Activated T-helper 1 cell treated with anti-CD3 and anti-CD28 coated beads, Interleukin-2, amount 50 U/mL, for 16 hours (primary cell): ENCODE measurements at regions not wholly inside any gene's neighbourhood (a gene's known extent, or its start where the extent isn't known, plus 50 kb on each side); places are given as distances from the start of the nearest gene placed in this dataset.
"Not testable (repeated sequence)": the region's sequence is repeated elsewhere in the genome, so short reads cannot be mapped to it uniquely, and the experiment has no call there.

Experiments used
- DNase-seq, 2 donors: peaks; one replicate each; pipeline ENCODE4 v3.0.0-alpha.2; 2020; ENCODE audit warnings: low read depth in 1 of 2, low spot score in 1 of 2

DNA sequence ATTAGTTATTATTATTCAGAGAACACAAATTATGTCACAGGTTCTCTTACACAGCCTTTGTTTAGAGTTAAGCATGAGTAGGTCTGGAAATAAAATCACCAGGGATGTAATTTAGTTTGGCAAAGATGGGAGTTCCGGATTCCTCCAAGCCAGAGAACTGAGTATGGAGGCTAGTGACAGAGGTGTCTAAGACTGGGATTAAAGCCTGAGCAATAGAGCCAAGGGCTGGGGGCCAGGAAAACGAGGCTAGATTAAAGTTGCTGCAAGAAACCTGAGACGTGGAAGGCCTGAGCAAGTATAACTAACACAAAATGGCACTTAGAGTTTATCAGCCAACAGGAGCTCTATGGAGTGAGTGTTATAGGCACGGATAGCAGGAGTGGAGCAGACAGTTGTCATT is 381.6 kb downstream of the SRGAP2C start:
- no peak for DNase-seq

DNA sequence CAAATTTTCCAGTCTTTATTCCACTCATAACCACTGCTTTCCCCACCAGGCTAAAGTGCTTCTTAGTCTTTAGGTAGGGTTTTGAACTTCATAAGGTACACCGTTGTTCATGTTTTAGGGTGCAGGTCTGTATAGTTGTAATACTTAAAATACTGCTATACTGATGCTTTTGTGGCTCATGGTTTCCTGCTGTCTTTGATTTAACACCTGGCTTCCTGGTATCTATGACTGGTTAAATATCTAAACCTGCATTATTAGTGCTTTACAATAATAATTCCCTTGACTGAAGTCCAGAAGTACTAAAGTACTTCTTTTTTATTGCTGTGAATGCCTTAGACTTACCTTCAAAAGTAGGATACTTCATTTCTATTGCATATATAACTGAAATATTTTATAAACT is 384.7 kb downstream of the SRGAP2C start:
- DNase-seq = no peak

DNA sequence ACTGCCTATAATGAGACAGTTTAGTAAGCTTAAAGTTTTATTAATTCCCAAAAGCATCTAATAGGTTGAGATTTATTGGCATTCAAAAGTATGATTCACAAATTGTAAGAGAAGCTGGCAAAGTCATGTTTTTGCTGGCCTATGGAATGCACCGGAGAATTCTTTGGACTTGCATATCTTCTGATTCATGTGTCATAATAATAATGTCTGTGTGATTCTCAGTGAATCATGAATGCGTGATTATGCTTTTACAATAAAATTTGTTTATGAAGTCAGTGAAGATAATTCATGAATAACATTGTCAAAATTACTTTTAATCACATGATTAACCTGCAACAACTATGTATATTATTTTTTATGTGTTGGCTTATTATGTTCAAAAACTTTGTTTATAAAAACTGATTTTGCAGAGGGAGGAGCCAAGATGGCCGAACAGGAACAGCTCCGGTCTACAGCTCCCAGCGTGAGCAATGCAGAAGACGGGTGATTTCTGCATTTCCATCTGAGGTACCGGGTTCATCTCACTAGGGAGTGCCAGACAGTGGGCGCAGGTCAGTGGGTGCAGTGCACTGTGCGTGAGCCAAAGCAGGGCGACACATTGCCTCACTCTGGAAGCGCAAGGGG is 389.2 kb downstream of the SRGAP2C start:
- DNase-seq = not testable (repeated sequence)

DNA sequence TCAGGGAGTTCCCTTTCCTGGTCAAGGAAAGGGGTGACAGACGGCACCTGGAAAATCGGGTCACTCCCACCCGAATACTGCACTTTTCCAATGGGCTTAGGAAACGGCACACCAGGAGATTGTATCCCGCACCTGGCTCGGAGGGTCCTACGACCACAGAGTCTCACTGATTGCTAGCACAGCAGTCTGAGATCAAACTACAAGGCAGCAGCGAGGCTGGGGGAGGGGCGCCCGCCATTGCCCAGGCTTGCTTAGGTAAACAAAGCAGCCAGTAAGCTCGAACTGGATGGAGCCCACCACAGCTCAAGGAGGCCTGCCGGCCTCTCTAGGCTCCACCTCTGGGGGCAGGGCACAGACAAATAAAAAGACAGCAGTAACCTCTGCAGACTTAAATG is 389.7 kb downstream of the SRGAP2C start:
- DNase-seq = not testable (repeated sequence)

DNA sequence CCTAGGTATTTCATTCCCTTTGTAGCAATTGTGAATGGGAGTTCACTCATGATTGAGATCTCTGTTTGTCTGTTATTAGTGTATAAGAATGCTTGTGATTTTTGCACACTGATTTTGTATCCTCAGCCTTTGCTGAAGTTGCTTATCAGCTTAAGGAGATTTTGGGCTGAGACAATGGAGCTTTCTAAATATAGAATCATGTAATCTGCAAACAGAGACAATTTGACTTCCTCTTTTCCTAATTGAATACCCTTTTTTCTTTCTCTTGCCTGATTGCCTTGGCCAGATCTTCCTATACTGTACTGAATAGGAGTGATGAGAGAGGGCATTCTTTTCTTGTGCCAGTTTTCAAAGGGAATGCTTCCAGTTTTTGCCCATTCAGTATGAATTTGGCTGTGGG is 398.1 kb downstream of the SRGAP2C start:
- DNase-seq = not testable (repeated sequence)

DNA sequence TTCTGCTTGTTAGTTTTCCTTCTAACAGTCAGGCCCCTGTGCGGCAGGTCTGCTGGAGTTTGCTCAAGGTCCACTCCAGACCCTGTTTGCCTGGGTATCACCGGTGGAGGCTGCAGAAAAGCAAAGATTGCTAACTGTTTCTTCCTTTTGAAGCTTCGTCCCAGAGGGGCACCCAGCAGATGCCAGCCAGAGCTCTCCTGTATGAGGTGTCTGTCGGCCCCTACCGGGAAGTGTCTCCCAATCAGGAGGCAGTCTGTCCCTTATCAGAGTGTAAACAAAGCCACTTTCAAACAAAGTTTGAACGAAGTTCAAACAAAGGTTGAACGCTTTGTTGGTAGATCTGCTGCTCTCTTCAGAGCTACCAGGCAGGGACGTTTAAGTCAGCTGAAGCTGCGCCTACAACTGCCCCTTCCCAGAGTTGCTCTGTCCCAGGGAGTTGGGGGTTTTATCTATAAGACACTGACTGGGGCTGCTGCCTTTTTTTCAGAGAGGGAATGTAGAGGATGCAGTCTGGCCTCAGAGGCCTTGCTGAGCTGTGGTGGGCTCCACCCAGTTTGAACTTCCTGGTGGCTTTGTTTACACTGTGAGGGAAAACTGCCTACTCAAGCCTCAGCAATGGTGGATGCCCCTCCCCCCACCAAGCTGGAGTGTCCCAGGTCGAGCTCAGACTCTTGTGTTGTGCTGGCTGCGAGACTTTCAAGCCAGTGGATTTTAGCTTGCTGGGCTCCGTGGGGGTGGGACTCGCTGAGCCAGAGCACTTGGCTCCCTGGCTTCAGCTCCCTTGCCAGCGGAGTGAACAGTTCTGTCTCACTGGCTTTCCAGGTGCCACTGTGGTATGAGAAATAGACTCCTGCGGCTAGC is 401.8 kb downstream of the SRGAP2C start:
- DNase-seq = no peak

DNA sequence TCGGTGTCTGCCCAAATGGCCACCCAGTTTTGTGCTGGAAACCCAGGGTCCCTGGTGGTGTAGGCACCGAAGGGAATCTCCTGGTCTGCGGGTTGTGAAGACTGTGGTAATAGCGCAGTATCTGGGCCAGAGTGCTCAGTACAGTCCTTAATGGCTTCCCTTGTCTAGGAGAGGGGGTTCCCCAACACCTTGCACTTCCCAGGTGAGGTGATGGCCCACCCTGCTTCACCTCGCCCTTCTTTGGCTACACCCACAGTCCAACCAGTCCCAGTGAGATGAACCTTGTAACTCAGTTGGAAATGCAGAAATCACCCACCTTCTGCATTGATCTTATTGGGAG is 402.4 kb downstream of the SRGAP2C start:
- no peak for DNase-seq

DNA sequence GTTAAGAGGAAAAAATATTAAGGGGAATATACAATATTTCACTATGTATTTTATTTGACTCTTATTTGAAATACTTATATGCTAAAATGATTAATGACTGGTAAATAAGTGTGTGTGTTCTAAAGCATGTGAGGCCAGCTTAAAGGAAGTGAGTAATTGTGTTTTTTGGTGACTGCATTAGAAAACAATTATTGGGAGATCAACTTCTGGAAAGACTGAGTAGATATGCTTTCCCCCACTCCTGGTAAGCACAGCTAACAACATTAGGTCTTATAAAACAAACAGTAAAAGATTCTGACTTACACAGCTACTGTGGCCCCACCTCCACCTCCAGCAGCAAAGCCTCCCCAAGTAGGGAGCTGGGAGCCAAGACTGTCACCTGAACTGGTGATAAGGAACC is 403.0 kb downstream of the SRGAP2C start:
- no peak for DNase-seq

DNA sequence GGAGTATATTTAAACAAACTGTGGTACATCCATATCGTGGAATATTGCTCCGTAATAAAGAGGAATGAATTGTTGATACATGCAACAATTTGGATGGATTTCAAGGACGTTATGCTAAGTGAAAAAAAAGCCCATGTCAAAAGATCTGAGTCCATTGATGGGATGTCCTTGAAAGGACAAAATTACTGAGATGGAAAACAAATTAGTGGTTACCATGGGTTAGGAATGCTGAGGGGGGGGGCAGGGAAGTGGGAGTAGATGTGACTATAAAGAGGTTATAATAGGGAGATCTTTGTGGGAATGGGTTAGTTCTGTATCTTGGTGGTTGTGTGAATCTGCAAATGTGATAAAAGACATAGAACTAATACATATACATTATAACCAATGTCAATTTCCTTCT is 409.3 kb downstream of the SRGAP2C start:
- no peak for DNase-seq

DNA sequence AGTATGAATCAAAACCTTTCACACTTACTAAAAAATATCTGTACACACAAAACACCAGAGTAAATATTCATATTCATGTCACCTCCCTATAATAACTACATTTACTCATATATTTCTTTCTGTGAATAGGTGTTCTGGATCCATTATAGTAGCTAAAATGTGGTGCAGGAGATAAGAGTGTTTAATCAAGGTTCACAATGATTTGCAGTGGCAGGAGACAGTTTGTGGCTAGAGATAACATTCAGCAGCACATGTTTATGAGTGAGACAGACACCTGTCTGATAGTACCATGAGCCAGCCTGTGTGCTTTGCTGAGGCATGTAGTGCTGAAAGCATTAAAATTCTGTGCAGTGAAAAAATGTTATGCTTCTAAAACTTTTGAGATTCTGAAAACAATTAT is 410.3 kb downstream of the SRGAP2C start:
- no peak for DNase-seq

DNA sequence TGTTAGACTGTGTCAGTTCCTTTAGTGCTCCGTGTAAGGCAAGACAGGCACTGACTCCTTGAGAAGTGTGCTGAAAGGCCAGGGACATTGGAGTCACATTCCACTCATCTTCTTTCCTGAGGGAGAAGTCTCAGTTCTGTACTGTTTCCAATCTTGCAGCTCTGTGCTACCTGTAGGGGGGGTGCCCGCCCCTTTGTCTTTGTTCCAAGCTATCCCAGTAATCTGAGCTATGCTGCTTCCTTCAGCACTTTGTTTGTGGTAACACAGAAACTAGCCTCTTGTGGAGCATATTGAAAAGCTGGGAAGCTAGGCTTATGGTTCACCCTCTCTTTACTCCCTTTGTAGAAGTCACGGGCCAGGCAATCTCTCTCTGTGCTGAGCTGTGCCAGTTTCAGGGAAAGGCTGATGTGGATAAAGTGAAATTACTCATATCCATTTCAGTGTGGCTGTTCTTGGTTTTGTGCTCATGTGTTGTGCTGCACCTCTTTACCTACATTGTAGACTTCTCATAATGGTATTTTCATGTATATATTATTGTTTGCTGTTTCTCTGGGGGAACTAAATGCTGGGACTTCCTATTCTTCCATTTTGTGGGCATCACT is 420.2 kb downstream of the SRGAP2C start:
- DNase-seq = not testable (repeated sequence)

DNA sequence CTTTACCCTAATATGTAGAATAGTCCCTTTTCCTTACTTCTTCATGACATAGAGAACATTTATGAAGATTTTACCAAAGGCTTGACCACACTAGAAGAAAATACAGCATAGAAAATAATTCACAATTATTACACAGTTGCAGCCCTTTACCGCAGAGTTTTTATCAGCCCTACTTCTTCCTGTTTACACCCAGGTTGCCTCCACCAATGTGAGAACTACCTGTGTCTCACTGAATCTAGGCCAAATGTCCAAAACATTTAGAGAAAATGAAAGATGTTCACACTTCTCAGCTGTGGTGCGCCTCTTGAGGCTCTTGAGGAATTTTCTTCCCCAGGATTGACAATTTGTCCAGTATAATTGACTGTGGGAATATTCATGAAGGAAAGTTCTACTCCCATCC is 422.7 kb downstream of the SRGAP2C start:
- not testable (repeated sequence) for DNase-seq
